ENCODE measurements at regions not wholly inside any gene's neighbourhood (a gene's known extent, or its start where the extent isn't known, plus 50 kb on each side); places are given as distances from the start of the nearest gene placed in this dataset.
"Not testable (repeated sequence)": the region's sequence is repeated elsewhere in the genome, so short reads cannot be mapped to it uniquely, and the experiment has no call there.

GRCh38 chr15:95132774-95133173 lies 901.4 kb downstream of the MCTP2 start:
- no peak for DNase-seq (ENCODE audit: low read depth in 2 of 2)

- DNase-seq (ENCODE audit: low read depth in 2 of 2) = no peak
Measured at GRCh38 chr15:95134431-95135110, 903.2 kb downstream of the MCTP2 start.

- no peak for DNase-seq (ENCODE audit: low read depth in 2 of 2)
Measured at GRCh38 chr15:95138604-95139270, 907.4 kb downstream of the MCTP2 start.

DNA sequence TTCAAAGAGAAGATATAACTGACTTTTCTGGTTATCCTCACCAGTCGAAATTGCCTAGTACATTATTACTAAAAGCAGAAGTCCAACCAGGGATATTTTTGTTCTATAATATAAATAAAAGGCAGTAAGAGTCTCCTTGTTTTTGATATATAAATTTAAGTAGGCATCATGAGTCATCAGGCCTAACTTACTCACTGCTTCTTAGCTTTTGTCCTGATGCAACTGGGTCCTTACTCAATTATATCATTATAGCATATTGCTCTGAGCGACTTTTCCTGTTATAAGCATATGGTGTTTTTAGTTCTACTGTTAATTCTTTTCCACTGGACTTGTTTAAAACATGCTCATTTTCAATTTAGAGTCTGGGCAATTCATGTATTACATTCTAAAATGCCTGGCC lies 910.1 kb downstream of the MCTP2 start:
- no peak for DNase-seq (ENCODE audit: low read depth in 2 of 2)

DNA sequence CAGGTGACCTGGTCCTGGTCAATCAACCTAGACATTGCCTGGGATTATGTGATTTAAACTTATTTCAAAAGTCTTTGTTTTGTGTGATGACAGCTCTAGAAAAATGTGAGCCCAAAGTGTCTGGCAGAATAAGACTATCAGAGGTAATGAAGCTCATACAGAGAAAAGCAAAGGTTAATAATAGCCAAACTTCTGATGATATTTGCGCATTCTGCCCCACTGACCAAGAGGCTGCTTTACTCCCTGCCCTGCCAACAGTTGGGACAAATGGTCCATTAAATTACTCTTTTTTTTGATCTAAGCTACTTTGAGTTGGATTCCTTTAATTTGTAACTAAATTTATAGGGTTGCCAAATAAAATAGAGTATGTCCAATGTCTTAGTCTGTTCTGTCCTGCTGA lies 911.2 kb downstream of the MCTP2 start:
- no peak for DNase-seq (ENCODE audit: low read depth in 2 of 2)

DNA sequence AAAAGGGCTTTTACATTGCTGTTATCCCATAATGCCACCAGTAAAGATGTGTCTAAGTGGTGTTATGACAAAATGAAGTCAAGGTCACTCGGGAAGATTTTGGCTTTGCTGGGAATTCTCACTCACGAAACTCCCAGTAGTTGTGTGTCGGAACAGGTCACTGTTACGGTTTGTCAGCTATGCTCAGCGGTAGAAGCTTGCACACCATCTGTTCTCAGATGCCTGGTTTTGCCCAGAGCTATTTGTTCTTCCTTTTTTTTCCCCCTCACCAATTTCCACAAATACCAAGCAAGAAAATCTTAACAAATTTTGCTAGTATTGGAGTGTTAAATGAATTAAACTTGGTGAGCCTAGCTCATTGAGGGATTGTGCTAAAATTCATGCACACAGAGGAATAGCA lies 915.1 kb downstream of the MCTP2 start:
- DNase-seq (ENCODE audit: low read depth in 2 of 2) = no peak

DNA sequence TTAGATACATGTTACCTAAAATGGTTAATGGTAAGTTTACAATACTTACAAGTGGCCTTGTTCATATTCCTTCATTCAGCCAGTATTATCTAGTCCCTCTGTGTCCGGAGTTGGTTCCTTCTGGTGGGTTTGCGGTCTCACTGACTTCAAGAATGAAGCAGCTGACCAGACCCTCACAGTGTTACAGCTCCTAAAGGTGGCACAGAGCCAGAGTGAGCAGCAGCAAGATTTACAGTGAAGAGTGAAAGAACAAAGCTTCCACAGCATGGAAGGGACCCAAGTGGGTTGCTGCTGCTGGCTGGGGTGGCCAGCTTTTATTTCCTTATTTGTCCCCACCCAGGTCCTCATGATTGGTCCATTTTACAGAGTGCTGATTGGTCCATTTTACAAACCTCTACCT lies 916.8 kb downstream of the MCTP2 start:
- DNase-seq (ENCODE audit: low read depth in 2 of 2) = no peak

DNA sequence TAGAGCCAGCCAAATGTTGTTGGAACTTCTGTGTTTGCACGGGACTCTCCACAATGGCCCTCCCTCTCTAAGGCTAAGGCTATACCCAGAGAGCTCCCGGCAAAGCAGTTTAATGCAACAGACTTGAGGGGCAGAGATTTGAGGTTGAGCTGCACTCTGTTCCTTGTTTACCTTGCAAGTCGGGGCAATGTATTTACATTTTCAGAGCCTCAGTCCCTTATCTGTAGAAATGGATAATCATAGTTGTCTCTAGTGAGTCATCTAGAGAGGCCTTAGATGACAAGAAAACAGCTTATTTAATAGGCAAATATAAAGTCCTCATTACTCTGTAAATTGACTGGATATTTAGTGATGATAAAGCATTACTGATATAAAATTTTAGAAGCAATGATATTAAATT lies 917.7 kb downstream of the MCTP2 start:
- no peak for DNase-seq (ENCODE audit: low read depth in 2 of 2)

DNA sequence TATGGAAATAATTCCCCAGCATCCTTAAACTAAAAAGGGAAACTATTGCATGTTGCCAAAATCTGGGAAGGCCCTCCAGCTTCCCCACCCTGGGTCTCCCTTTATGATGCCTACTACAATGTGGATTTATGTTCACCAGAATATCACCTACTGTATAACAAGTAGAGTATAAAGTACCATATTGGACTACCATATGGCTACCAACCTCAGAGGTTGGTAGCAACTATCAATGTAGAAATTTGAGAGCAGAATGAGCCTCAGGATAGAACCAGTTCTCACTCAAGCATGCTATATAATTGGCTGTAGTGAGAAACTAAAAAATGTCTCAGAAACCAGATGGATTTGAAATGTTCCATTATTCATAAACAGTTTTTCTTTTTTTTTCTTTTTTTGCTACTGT lies 918.4 kb downstream of the MCTP2 start:
- DNase-seq (ENCODE audit: low read depth in 2 of 2) = no peak

DNA sequence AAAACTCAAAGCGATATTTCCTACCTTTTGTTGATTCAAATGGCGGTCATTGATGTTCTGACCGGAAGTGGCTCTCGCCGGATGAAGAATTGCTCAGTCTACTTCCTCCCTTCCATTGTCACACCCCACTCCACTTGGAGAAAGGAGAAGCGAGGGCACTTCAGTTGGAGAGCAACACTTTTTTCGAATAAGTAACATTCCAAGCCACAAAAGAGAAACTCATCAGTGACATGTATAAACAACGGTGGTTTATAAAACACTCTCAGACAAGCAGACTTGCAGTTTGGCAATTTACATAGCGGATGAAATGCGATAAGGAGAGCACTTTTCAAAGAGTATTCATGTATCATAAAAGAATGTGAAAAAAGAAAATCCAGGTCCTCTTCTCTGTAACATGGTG lies 919.1 kb downstream of the MCTP2 start:
- DNase-seq (ENCODE audit: low read depth in 2 of 2) = no peak

DNA sequence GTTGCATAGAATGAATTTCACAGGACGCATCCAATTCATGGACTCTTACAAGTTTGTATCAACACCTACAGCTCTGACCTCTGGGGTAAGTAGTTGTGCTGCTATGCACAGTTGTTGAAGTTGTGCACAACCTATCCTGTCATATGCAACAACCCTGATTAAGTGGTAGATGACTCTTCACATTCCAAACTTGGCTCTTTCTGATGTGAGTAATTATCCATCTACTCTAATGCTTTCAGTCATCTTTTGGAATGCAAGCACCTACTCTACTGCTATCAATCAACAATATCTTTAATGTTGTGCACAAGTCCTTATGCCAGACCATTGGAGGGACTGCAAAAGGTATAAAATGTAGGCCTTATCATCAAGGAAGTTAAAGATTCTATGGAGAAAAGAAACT lies 921.4 kb downstream of the MCTP2 start:
- DNase-seq (ENCODE audit: low read depth in 2 of 2) = no peak

DNA sequence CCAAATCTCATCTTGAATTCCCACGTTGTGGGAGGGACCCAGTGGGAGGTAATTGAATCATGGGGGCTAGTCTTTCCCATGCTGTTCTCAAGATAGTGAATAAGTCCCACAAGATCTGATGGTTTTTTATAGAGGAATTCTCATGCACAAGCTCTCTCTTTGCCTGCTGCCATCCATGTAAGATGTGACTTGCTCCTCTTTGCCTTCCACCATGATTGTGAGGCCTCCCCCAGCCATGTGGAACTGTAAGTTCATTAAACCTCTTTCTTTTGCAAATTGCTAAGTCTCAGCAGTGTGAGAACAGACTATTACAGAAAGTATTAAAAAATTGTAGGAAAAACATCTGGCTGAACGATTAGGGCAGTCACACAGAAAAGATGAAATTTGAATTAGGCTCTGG lies 921.8 kb downstream of the MCTP2 start:
- not testable (repeated sequence) for DNase-seq (ENCODE audit: low read depth in 2 of 2)

GRCh38 chr15:95160316-95160715 lies 929.0 kb downstream of the MCTP2 start:
- no peak for DNase-seq (ENCODE audit: low read depth in 2 of 2)

- no peak for DNase-seq (ENCODE audit: low read depth in 2 of 2)
Measured at GRCh38 chr15:95162069-95162468, 930.7 kb downstream of the MCTP2 start.

- no peak for DNase-seq (ENCODE audit: low read depth in 2 of 2)
Measured at GRCh38 chr15:95162531-95162930, 931.2 kb downstream of the MCTP2 start.

DNA sequence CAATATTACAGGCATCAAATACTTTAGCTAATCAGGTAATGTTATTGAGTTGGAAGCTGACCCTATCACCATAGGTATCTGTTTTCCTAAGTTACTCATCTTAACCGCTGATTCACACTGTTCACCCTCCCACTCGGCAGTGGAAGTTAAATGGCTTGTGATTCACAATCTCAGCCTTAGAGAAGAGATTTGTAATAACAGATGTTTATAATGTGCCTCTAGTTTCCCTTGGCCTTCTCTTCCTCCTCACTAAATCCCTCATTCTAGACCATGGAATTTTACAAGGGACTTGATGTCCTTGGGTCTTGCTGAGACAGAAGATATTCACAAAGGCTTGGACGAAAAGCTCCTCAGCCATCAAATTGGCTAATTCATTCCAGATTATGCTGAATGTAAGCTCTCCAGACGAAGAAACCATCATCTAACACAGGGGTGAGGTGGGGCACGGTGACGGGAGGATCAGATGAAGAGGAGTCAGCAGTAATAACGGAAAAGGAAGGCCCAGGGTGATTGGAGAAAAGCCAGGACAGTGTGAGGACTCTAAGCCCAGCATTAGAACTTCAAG lies 931.7 kb downstream of the MCTP2 start:
- DNase-seq (ENCODE audit: low read depth in 2 of 2) = no peak

GRCh38 chr15:95168152-95168551 lies 936.8 kb downstream of the MCTP2 start:
- DNase-seq (ENCODE audit: low read depth in 2 of 2) = no peak

DNA sequence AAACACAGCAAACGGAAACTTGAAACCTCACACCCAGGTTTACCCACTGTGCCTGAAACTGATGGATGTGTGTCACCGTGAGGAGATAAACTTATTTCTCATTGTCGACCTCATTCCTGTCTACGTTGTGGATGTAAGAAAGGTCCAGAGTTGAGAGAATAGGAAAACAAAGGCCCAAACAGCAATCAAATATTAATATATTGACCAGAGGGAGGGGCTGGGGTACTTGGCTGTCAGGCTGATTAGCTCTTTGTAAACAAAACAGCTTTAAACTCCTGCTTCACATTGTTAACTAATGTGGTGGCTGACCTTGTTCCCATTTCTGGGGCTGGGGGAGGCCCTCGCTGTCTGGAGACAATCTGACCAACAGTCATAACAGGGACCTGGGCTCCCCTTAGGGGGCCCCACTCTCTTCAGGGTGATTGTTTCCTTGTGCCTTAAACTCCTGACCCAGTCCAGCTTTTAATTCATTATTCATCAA lies 937.6 kb downstream of the MCTP2 start:
- DNase-seq (ENCODE audit: low read depth in 2 of 2) = no peak

DNA sequence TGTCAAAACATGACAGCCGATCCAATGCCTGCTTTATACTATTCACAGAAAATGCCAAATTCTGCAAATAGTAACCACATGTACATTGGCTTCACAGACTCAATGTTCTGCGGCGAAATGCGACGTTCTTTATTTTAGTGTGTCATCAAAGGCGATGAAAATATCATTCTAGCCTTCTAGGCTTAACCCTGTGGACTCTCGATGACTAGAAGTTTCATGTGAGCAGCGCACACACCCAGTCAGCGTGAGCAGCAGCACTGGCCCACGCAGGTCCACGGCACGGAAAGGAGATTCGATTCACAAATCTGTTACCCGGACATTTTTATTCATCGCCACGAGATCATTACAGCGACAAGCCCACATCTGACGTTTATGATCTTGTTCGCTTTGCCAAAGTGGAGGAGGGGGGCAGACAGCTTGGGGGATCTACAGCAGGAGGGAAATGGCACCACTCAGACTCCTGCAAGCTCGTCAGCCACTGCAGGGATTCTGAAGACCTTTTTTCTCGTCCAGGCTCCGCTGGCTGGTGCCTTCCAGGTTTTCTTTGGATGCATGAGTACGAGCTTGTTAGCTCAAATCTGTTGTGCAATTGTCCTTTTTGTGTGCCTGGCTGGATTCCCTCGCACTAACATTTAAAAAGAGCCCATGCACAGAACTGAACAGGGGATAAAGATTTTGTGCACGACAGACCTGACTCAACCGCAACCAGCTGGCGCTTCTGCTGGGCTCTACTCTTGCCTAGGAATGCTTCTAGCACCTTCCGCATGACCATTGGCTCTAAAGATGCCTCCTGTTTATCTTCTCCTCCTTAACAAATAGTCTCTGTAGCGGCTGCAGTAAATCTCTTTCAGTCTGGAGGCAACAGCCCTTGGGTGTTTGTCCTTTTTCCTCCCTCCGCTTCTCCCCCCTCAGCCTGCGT lies 938.4 kb downstream of the MCTP2 start:
- no peak for DNase-seq (ENCODE audit: low read depth in 2 of 2)

GRCh38 chr15:95170561-95171380 lies 939.4 kb downstream of the MCTP2 start:
- no peak for DNase-seq (ENCODE audit: low read depth in 2 of 2)

- no peak for DNase-seq (ENCODE audit: low read depth in 2 of 2)
Measured at GRCh38 chr15:95171564-95171963, 940.2 kb downstream of the MCTP2 start.
